GM12878 (cell line): ENCODE measurements at regions not wholly inside any gene's neighbourhood (a gene's known extent, or its start where the extent isn't known, plus 50 kb on each side); places are given as distances from the start of the nearest gene placed in this dataset.

Source experiments
- MYC ChIP-seq: IDR thresholded peaks from 2 replicates; pipeline ENCODE4 v1.6.1; 2011; ENCODE audit warnings: mild to moderate bottlenecking, low read length, moderate library complexity, inconsistent platforms; ENCODE audit not compliant: insufficient read depth, insufficient replicate concordance, insufficient read length, severe bottlenecking
- NR2C1 ChIP-seq: fragments of 450-650 bp; IDR thresholded peaks from 2 replicates; pipeline ENCODE4 v1.6.1; 2017; ENCODE audit warnings: antibody characterized with exemption, mild to moderate bottlenecking, moderate library complexity
- NRF1 ChIP-seq: conservative IDR thresholded peaks from 2 replicates; pipeline ENCODE4 v1.6.1; 2011; ENCODE audit warnings: mild to moderate bottlenecking, low read depth, low read length, improper control_type of control experiment
- RB1 ChIP-seq: fragments of 450-650 bp; formaldehyde crosslinking; IDR thresholded peaks from 2 replicates; pipeline ENCODE4 v1.6.1; 2017; ENCODE audit warnings: mild to moderate bottlenecking, borderline replicate concordance
- TF ChIP-seq, protein P1 (sequence below): fragments of 150-350 bp; IDR thresholded peaks from 2 replicates; pipeline ENCODE4 v1.6.1; 2016; ENCODE audit warnings: low read depth, low read length
- TF ChIP-seq, protein P2 (sequence below): fragments of 450-650 bp; IDR thresholded peaks from 2 replicates; pipeline ENCODE4 v1.6.1; 2016; ENCODE audit warnings: mild to moderate bottlenecking, moderate library complexity, borderline replicate concordance
- TF ChIP-seq, protein P3 (sequence below): fragments of 450-650 bp; formaldehyde crosslinking; IDR thresholded peaks from 2 replicates; pipeline ENCODE4 v1.4.0; 2022; ENCODE audit warnings: mild to moderate bottlenecking, moderate library complexity
- TF ChIP-seq, protein P4 (sequence below): IDR thresholded peaks from 2 replicates; pipeline ENCODE4 v1.6.1; 2012; ENCODE audit warnings: low read depth, low read length, improper control_type of control experiment

DNA sequence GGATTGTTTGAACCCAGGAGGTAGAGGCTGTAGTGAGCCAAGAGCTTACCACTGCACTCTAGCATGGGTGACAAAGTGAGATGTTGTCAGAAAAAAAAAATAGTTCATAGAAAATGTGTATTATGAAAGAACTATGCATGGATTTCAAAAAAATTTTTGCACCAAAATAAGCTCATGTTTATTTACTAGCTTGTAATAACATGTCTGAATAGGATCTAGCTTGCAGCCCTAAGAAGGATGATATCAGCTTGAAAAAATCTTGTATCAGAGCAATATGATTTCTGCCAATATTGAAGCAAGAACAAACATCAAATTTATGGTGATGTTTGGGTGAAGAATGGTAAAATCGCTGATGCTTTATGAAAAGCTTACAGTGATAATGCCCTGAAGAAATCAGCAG lies 97.0 kb upstream of the RFX8 start (continued):
- TF ChIP-seq, protein P1, sequence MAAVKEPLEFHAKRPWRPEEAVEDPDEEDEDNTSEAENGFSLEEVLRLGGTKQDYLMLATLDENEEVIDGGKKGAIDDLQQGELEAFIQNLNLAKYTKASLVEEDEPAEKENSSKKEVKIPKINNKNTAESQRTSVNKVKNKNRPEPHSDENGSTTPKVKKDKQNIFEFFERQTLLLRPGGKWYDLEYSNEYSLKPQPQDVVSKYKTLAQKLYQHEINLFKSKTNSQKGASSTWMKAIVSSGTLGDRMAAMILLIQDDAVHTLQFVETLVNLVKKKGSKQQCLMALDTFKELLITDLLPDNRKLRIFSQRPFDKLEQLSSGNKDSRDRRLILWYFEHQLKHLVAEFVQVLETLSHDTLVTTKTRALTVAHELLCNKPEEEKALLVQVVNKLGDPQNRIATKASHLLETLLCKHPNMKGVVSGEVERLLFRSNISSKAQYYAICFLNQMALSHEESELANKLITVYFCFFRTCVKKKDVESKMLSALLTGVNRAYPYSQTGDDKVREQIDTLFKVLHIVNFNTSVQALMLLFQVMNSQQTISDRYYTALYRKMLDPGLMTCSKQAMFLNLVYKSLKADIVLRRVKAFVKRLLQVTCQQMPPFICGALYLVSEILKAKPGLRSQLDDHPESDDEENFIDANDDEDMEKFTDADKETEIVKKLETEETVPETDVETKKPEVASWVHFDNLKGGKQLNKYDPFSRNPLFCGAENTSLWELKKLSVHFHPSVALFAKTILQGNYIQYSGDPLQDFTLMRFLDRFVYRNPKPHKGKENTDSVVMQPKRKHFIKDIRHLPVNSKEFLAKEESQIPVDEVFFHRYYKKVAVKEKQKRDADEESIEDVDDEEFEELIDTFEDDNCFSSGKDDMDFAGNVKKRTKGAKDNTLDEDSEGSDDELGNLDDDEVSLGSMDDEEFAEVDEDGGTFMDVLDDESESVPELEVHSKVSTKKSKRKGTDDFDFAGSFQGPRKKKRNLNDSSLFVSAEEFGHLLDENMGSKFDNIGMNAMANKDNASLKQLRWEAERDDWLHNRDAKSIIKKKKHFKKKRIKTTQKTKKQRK = no peak
- no peak for TF ChIP-seq MYC
- no peak for TF ChIP-seq NR2C1
- TF ChIP-seq NRF1 = no peak
- TF ChIP-seq, protein P2, sequence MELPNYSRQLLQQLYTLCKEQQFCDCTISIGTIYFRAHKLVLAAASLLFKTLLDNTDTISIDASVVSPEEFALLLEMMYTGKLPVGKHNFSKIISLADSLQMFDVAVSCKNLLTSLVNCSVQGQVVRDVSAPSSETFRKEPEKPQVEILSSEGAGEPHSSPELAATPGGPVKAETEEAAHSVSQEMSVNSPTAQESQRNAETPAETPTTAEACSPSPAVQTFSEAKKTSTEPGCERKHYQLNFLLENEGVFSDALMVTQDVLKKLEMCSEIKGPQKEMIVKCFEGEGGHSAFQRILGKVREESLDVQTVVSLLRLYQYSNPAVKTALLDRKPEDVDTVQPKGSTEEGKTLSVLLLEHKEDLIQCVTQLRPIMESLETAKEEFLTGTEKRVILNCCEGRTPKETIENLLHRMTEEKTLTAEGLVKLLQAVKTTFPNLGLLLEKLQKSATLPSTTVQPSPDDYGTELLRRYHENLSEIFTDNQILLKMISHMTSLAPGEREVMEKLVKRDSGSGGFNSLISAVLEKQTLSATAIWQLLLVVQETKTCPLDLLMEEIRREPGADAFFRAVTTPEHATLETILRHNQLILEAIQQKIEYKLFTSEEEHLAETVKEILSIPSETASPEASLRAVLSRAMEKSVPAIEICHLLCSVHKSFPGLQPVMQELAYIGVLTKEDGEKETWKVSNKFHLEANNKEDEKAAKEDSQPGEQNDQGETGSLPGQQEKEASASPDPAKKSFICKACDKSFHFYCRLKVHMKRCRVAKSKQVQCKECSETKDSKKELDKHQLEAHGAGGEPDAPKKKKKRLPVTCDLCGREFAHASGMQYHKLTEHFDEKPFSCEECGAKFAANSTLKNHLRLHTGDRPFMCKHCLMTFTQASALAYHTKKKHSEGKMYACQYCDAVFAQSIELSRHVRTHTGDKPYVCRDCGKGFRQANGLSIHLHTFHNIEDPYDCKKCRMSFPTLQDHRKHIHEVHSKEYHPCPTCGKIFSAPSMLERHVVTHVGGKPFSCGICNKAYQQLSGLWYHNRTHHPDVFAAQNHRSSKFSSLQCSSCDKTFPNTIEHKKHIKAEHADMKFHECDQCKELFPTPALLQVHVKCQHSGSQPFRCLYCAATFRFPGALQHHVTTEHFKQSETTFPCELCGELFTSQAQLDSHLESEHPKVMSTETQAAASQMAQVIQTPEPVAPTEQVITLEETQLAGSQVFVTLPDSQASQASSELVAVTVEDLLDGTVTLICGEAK = no peak
- TF ChIP-seq RB1 = no peak
- TF ChIP-seq, protein P3, sequence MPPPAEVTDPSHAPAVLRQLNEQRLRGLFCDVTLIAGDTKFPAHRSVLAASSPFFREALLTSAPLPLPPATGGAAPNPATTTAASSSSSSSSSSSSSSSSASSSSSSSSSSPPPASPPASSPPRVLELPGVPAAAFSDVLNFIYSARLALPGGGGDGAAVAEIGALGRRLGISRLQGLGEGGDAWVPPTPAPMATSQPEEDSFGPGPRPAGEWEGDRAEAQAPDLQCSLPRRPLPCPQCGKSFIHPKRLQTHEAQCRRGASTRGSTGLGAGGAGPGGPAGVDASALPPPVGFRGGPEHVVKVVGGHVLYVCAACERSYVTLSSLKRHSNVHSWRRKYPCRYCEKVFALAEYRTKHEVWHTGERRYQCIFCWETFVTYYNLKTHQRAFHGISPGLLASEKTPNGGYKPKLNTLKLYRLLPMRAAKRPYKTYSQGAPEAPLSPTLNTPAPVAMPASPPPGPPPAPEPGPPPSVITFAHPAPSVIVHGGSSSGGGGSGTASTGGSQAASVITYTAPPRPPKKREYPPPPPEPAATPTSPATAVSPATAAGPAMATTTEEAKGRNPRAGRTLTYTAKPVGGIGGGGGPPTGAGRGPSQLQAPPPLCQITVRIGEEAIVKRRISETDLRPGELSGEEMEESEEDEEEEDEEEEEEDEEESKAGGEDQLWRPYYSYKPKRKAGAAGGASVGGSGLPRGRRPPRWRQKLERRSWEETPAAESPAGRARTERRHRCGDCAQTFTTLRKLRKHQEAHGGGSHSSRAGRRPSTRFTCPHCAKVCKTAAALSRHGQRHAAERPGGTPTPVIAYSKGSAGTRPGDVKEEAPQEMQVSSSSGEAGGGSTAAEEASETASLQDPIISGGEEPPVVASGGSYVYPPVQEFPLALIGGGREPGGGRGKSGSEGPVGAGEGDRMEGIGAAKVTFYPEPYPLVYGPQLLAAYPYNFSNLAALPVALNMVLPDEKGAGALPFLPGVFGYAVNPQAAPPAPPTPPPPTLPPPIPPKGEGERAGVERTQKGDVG (CRISPR knock-in tag) = no peak
- TF ChIP-seq, protein P4, sequence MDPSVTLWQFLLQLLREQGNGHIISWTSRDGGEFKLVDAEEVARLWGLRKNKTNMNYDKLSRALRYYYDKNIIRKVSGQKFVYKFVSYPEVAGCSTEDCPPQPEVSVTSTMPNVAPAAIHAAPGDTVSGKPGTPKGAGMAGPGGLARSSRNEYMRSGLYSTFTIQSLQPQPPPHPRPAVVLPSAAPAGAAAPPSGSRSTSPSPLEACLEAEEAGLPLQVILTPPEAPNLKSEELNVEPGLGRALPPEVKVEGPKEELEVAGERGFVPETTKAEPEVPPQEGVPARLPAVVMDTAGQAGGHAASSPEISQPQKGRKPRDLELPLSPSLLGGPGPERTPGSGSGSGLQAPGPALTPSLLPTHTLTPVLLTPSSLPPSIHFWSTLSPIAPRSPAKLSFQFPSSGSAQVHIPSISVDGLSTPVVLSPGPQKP = no peak
